Neural progenitor cell (in vitro differentiated cells): ENCODE measurements at regions not wholly inside any gene's neighbourhood (a gene's known extent, or its start where the extent isn't known, plus 50 kb on each side); places are given as distances from the start of the nearest gene placed in this dataset.
"Not testable (repeated sequence)": the region's sequence is repeated elsewhere in the genome, so short reads cannot be mapped to it uniquely, and the experiment has no call there.

Experiments used
- DNase-seq: peaks from one replicate; pipeline ENCODE4 v3.0.0-alpha.2; 2016; ENCODE audit warnings: low spot score
- H2AFZ ChIP-seq: fragments of 200-600 bp; sonication (generic); replicated peaks from 2 replicates; pipeline ENCODE4 v1.6.1; 2016; ENCODE audit warnings: antibody characterized with exemption
- H3F3A ChIP-seq: fragments of 200-600 bp; sonication (generic); 2 replicates; pipeline ENCODE4 v1.6.1; 2016; ENCODE audit warnings: antibody characterized with exemption, low read depth
- H3K27ac ChIP-seq: fragments of 200-600 bp; sonication (generic); 2 replicates; pipeline ENCODE4 v1.5.1; 2016; ENCODE audit warnings: mild to moderate bottlenecking
- H3K27me3 ChIP-seq: fragments of 200-600 bp; sonication (generic); 2 replicates; pipeline ENCODE4 v1.6.1; 2016; ENCODE audit warnings: mild to moderate bottlenecking, moderate library complexity
- H3K36me3 ChIP-seq: fragments of 200-600 bp; sonication (generic); 2 replicates; pipeline ENCODE4 v1.5.1; 2016
- H3K4me1 ChIP-seq: fragments of 200-600 bp; sonication (generic); 2 replicates; pipeline ENCODE4 v1.6.1; 2016; ENCODE audit warnings: mixed run types
- H3K4me2 ChIP-seq: fragments of 200-600 bp; sonication (generic); 2 replicates; pipeline ENCODE4 v1.6.1; 2016
- H3K4me3 ChIP-seq: fragments of 200-600 bp; sonication (generic); 2 replicates; pipeline ENCODE4 v1.5.1; 2016
- H3K79me2 ChIP-seq: fragments of 200-600 bp; sonication (generic); 2 replicates; pipeline ENCODE4 v1.6.1; 2016; ENCODE audit warnings: low read depth
- H3K9ac ChIP-seq: fragments of 200-600 bp; sonication (generic); 2 replicates; pipeline ENCODE4 v1.6.1; 2016
- H3K9me3 ChIP-seq: fragments of 200-600 bp; sonication (generic); 2 replicates; pipeline ENCODE4 v1.5.1; 2016; ENCODE audit warnings: low read depth
- H4K20me1 ChIP-seq: fragments of 200-600 bp; sonication (generic); 2 replicates; pipeline ENCODE4 v1.6.1; 2016; ENCODE audit warnings: low read depth
- H3K27ac Mint-ChIP-seq: 3 replicates; pipeline ENCODE4 v1.8.0; 2021; ENCODE audit warnings: mixed read lengths
- H3K27me3 Mint-ChIP-seq: 2 replicates; pipeline ENCODE4 v1.8.0; 2022; ENCODE audit warnings: low read depth, mild to moderate bottlenecking, inconsistent platforms, moderate library complexity, mixed read lengths; ENCODE audit not compliant: insufficient read depth
- H3K36me3 Mint-ChIP-seq: 3 replicates; pipeline ENCODE4 v1.8.0; 2021; ENCODE audit warnings: mixed read lengths
- H3K4me1 Mint-ChIP-seq: 3 replicates; pipeline ENCODE4 v1.8.0; 2021; ENCODE audit warnings: mixed read lengths
- H3K4me3 Mint-ChIP-seq: 3 replicates; pipeline ENCODE4 v1.8.0; 2021; ENCODE audit warnings: mild to moderate bottlenecking, moderate library complexity, mixed read lengths
- H3K9me3 Mint-ChIP-seq: 3 replicates; pipeline ENCODE4 v1.8.0; 2020; ENCODE audit warnings: mixed read lengths
- EZH2 ChIP-seq: fragments of 200-600 bp; sonication (generic); IDR thresholded peaks from 2 replicates; pipeline ENCODE4 v1.6.1; 2017; ENCODE audit warnings: antibody characterized with exemption, mild to moderate bottlenecking, moderate library complexity
- EZH2phosphoT487 ChIP-seq: fragments of 200-600 bp; sonication (generic); IDR thresholded peaks from 2 replicates; pipeline ENCODE4 v1.6.1; 2017; ENCODE audit warnings: antibody characterized with exemption
- TF ChIP-seq, protein P1 (sequence below): fragments of 200-600 bp; sonication (generic); IDR thresholded peaks from 2 replicates; pipeline ENCODE4 v1.5.1; 2017; ENCODE audit warnings: antibody characterized with exemption, mild to moderate bottlenecking

DNA sequence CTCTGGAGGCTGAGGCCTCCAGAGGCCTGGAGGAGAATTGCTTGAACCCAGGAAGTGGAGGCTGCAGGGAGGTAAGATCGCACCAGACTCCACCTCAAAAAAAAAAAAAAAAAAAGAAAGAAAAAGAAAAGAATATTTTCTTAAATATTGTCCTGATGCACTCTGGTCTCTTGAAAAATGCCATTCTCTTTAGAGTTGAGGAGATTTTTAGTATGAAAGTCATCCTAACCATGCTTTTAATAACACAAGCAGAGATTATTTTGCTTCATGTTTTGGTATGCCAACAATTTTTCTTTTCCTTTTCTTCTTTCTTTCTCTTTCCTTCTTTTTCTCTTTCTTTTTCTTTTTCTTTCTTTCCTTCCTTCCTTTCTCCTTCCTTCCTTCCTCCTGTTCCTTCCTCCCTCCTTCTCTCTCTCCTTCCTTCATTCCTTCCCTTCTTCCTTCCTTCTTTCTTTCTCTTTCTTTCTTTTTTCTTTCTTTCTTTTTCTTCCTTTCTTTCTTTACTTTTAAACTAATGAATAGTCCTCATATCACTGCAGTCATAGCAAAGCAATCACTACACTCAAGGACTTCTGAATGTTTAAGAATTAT is 116.9 kb upstream of the CCNH start:
- Histone ChIP-seq H2AFZ (no peak overlapping the region), H3K4me3 (no peak overlapping the region), H3K36me3 (no peaks in the 10 kb centered on the region), H3K27ac (no peak overlapping the region), H3K27me3 (no peaks in the 10 kb centered on the region), H3K4me1 (peaks cover 4% of the 10 kb centered on the region), H4K20me1 (no peaks in the 10 kb centered on the region), H3K9ac (no peak overlapping the region), H3F3A (no peaks in the 10 kb centered on the region), H3K9me3 (no peaks in the 10 kb centered on the region), H3K79me2 (no peaks in the 10 kb centered on the region), H3K4me2 (no peak overlapping the region)
- no peaks in the 10 kb centered on the region for H3K9me3 Mint-ChIP-seq
- H3K4me3 Mint-ChIP-seq = no peak overlapping the region
- no peak for DNase-seq
- no peaks in the 10 kb centered on the region for H3K27me3 Mint-ChIP-seq
- TF ChIP-seq EZH2phosphoT487 (no peak), EZH2 (no peak)
- TF ChIP-seq, protein P1, sequence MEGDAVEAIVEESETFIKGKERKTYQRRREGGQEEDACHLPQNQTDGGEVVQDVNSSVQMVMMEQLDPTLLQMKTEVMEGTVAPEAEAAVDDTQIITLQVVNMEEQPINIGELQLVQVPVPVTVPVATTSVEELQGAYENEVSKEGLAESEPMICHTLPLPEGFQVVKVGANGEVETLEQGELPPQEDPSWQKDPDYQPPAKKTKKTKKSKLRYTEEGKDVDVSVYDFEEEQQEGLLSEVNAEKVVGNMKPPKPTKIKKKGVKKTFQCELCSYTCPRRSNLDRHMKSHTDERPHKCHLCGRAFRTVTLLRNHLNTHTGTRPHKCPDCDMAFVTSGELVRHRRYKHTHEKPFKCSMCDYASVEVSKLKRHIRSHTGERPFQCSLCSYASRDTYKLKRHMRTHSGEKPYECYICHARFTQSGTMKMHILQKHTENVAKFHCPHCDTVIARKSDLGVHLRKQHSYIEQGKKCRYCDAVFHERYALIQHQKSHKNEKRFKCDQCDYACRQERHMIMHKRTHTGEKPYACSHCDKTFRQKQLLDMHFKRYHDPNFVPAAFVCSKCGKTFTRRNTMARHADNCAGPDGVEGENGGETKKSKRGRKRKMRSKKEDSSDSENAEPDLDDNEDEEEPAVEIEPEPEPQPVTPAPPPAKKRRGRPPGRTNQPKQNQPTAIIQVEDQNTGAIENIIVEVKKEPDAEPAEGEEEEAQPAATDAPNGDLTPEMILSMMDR = no peak
- no peaks in the 10 kb centered on the region for H3K36me3 Mint-ChIP-seq
- peaks cover 5% of the 10 kb centered on the region for H3K4me1 Mint-ChIP-seq
- H3K27ac Mint-ChIP-seq = no peak overlapping the region

DNA sequence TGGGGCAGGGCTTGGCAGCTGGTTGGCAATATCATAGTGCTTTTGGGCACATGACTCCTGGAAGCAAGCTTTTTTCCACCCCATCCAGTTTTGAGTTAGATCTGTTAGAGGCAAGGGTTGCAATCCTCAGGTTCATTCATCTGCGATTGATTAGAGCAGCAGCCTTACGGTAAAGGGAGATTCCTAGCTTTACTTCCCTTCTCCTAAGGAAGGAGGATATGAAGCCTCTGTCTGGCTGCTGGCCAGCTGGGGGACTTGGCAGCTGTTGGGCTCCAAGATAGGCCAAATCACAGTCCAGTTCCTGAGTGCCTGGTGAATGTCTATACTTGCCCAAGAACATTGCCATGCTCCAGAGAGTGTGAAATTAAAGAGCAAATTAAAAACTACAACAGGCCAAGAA is 113.4 kb upstream of the CCNH start:
- no peak overlapping the region for H3K4me3 ChIP-seq
- Mint-ChIP-seq H3K27ac (no peak overlapping the region), H3K27me3 (no peaks in the 10 kb centered on the region), H3K9me3 (no peaks in the 10 kb centered on the region), H3K4me1 (peaks cover 5% of the 10 kb centered on the region), H3K4me3 (no peak overlapping the region), H3K36me3 (no peaks in the 10 kb centered on the region)
- no peak overlapping the region for H3K27ac ChIP-seq
- peaks cover 4% of the 10 kb centered on the region for H3K4me1 ChIP-seq
- no peaks in the 10 kb centered on the region for H4K20me1 ChIP-seq
- DNase-seq = peak; percentile 63
- H2AFZ ChIP-seq = peak overlapping the region; percentile 97
- no peaks in the 10 kb centered on the region for H3F3A ChIP-seq
- H3K36me3 ChIP-seq = no peaks in the 10 kb centered on the region
- H3K4me2 ChIP-seq = peak overlapping the region; percentile 41
- no peaks in the 10 kb centered on the region for H3K9me3 ChIP-seq
- TF ChIP-seq, protein P1 = no peak
- TF ChIP-seq EZH2phosphoT487 (no peak), EZH2 (no peak)
- no peaks in the 10 kb centered on the region for H3K79me2 ChIP-seq
- H3K27me3 ChIP-seq = no peaks in the 10 kb centered on the region
- no peak overlapping the region for H3K9ac ChIP-seq

DNA sequence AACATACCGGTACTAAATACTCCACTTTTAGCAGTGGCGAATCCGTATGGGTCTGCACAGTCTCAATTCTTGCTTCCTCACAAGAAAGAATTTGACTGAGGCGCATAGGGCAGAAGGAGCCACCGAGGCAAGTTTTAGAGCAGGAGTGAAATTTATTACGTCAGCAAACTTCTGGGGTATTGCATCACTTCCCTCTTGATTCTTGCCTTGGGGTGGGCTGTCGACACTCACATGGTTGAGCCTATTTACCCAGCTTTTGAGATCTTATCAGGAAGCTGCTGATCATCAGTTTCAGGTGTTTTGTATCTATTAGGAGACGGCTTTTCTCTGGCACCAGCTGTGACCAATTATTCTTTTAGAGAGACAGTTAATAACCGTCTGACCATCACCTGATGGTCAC is 111.5 kb upstream of the CCNH start:
- Mint-ChIP-seq H3K4me1 (peaks cover 5% of the 10 kb centered on the region), H3K9me3 (no peaks in the 10 kb centered on the region), H3K27me3 (no peaks in the 10 kb centered on the region), H3K4me3 (no peak overlapping the region), H3K36me3 (no peaks in the 10 kb centered on the region), H3K27ac (no peak overlapping the region)
- Histone ChIP-seq H3K4me2 (no peak overlapping the region), H3K9me3 (no peaks in the 10 kb centered on the region), H3K4me1 (peaks cover 4% of the 10 kb centered on the region), H3K27me3 (no peaks in the 10 kb centered on the region), H3K27ac (no peak overlapping the region), H3K79me2 (no peaks in the 10 kb centered on the region), H3K4me3 (no peak overlapping the region), H3F3A (no peaks in the 10 kb centered on the region), H3K36me3 (no peaks in the 10 kb centered on the region), H3K9ac (no peak overlapping the region), H2AFZ (peak overlapping the region; percentile 17), H4K20me1 (no peaks in the 10 kb centered on the region)
- no peak for DNase-seq
- TF ChIP-seq EZH2 = no peak
- TF ChIP-seq EZH2phosphoT487 = no peak
- TF ChIP-seq, protein P1 = no peak

DNA sequence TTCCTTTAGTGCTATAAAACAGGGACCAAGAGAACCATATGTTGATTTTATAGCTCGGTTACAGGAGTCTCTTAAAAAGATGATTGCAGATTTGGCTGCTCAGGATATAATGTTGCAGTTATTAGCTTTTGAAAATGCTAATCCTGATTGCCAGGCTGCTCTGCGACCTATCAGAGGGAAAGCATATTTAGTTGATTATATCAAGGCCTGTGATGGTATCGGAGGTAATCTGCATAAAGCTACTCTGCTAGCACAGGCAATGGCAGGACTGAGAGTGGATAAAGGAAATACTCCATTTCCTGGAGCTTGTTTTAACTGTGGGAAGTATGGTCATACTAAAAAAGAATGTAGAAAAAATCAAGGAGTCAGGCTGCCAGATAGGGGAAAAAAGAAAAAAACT is 99.0 kb upstream of the CCNH start:
- not testable (repeated sequence) for H3K4me1 Mint-ChIP-seq, H3K79me2 ChIP-seq, H3K36me3 Mint-ChIP-seq, H3K4me3 ChIP-seq, H3K27ac Mint-ChIP-seq, H3K27ac ChIP-seq, DNase-seq, H3K27me3 Mint-ChIP-seq, H3K4me3 Mint-ChIP-seq, H4K20me1 ChIP-seq, H3K9me3 Mint-ChIP-seq, H3F3A ChIP-seq, H3K4me2 ChIP-seq, H3K27me3 ChIP-seq, H2AFZ ChIP-seq, H3K9me3 ChIP-seq, H3K36me3 ChIP-seq, H3K9ac ChIP-seq, H3K4me1 ChIP-seq
